HPDE6-E6E7 (cell line): ENCODE measurements at regions not wholly inside any gene's neighbourhood (a gene's known extent, or its start where the extent isn't known, plus 50 kb on each side); places are given as distances from the start of the nearest gene placed in this dataset.

Source experiments
- DNase-seq: peaks from one replicate; pipeline ENCODE4 v3.0.0; 2011; ENCODE audit warnings: missing footprints; ENCODE audit errors: extremely low spot score

GRCh38 chr4:14035076-14035475 is 407.6 kb upstream of the BOD1L1 start:
- no peak for DNase-seq

GRCh38 chr4:14043203-14043602 is 415.7 kb upstream of the BOD1L1 start:
- no peak for DNase-seq

- DNase-seq: no peak
Measured at GRCh38 chr4:14046642-14047041, 419.1 kb upstream of the BOD1L1 start.

- DNase-seq: no peak
Measured at GRCh38 chr4:14047840-14048239, 420.3 kb upstream of the BOD1L1 start.

GRCh38 chr4:14049946-14050345 is 422.4 kb upstream of the BOD1L1 start:
- DNase-seq: no peak

GRCh38 chr4:14053291-14053690 is 425.8 kb upstream of the BOD1L1 start:
- DNase-seq: no peak

- no peak for DNase-seq
Measured at GRCh38 chr4:14054391-14054790, 426.9 kb upstream of the BOD1L1 start.

- DNase-seq: no peak
Measured at GRCh38 chr4:14059006-14059405, 431.5 kb upstream of the BOD1L1 start.

- no peak for DNase-seq
Measured at GRCh38 chr4:14064984-14065383, 437.5 kb upstream of the BOD1L1 start.

- no peak for DNase-seq
Measured at GRCh38 chr4:14065406-14065805, 437.9 kb upstream of the BOD1L1 start.

- DNase-seq: no peak
Measured at GRCh38 chr4:14066979-14067378, 439.5 kb upstream of the BOD1L1 start.

- DNase-seq: no peak
Measured at GRCh38 chr4:14069886-14070285, 442.4 kb upstream of the BOD1L1 start.

GRCh38 chr4:14070289-14070880 is 442.9 kb upstream of the BOD1L1 start:
- no peak for DNase-seq

GRCh38 chr4:14072506-14072905 is 445.0 kb upstream of the BOD1L1 start:
- DNase-seq: no peak

- DNase-seq: no peak
Measured at GRCh38 chr4:14076776-14077175, 449.3 kb upstream of the BOD1L1 start.

GRCh38 chr4:14078326-14078725 is 450.8 kb upstream of the BOD1L1 start:
- no peak for DNase-seq

GRCh38 chr4:14079601-14080000 is 452.1 kb upstream of the BOD1L1 start:
- no peak for DNase-seq

- DNase-seq: no peak
Measured at GRCh38 chr4:14083150-14083549, 455.6 kb upstream of the BOD1L1 start.

- DNase-seq: no peak
Measured at GRCh38 chr4:14084598-14084997, 457.1 kb upstream of the BOD1L1 start.

GRCh38 chr4:14087459-14087858 is 459.9 kb upstream of the BOD1L1 start:
- DNase-seq: no peak

- no peak for DNase-seq
Measured at GRCh38 chr4:14087921-14088320, 460.4 kb upstream of the BOD1L1 start.

GRCh38 chr4:14091531-14091930 is 464.0 kb upstream of the BOD1L1 start:
- no peak for DNase-seq

- DNase-seq: no peak
Measured at GRCh38 chr4:14091966-14092365, 464.4 kb upstream of the BOD1L1 start.

- DNase-seq: no peak
Measured at GRCh38 chr4:14092741-14093140, 465.2 kb upstream of the BOD1L1 start.
